Activated naive CD8-positive, alpha-beta T cell treated with anti-CD3 and anti-CD28 coated beads, Interleukin-2, amount 50 U/mL, for 24 hours (primary cell): ENCODE measurements at regions not wholly inside any gene's neighbourhood (a gene's known extent, or its start where the extent isn't known, plus 50 kb on each side); places are given as distances from the start of the nearest gene placed in this dataset.
"Not testable (repeated sequence)": the region's sequence is repeated elsewhere in the genome, so short reads cannot be mapped to it uniquely, and the experiment has no call there.

Source experiments
- ATAC-seq: fragments of 150-1000 bp; cut with Tn5 transposase; one replicate; pipeline ENCODE4 v1.10.0; 2021
- DNase-seq: peaks from one replicate; pipeline ENCODE4 v3.0.0; 2021
- H3K27ac Mint-ChIP-seq: one replicate; pipeline ENCODE4 v1.8.0; 2021; ENCODE audit warnings: mild to moderate bottlenecking, mixed read lengths
- H3K27me3 Mint-ChIP-seq: one replicate; pipeline ENCODE4 v1.8.0; 2021; ENCODE audit warnings: mixed read lengths
- H3K36me3 Mint-ChIP-seq: one replicate; pipeline ENCODE4 v1.8.0; 2021; ENCODE audit warnings: low read depth, mixed read lengths
- H3K4me1 Mint-ChIP-seq: one replicate; pipeline ENCODE4 v1.8.0; 2021; ENCODE audit warnings: mixed read lengths
- H3K4me3 Mint-ChIP-seq: one replicate; pipeline ENCODE4 v1.8.0; 2021; ENCODE audit warnings: mild to moderate bottlenecking, moderate library complexity, mixed read lengths
- H3K9me3 Mint-ChIP-seq: one replicate; pipeline ENCODE4 v1.8.0; 2021; ENCODE audit warnings: mixed read lengths

DNA sequence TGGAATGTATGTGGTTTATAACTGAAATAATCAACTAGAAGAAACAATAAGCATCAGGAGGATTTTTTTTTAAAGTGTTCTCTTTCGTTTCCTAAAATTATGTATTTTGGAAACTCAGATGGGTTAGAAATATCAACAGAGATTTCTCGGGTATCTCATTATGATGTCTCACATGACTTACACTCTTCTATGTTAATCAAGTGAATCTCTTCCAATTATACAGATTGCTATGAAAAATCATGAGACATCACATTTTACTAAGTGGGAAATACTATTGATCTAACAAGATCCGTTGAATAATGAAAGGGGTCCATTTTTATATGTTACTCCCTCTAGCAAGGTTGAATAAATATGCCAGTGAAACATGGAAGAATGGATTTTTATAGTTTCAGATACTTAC, 54.7 kb upstream of the NRIP1 start:
- Mint-ChIP-seq H3K4me3 (no peak overlapping the region), H3K27ac (no peak overlapping the region), H3K27me3 (peaks cover 2% of the 10 kb centered on the region), H3K36me3 (no peaks in the 10 kb centered on the region), H3K4me1 (no peaks in the 10 kb centered on the region), H3K9me3 (no peaks in the 10 kb centered on the region)
- no peak for ATAC-seq
- no peak for DNase-seq

DNA sequence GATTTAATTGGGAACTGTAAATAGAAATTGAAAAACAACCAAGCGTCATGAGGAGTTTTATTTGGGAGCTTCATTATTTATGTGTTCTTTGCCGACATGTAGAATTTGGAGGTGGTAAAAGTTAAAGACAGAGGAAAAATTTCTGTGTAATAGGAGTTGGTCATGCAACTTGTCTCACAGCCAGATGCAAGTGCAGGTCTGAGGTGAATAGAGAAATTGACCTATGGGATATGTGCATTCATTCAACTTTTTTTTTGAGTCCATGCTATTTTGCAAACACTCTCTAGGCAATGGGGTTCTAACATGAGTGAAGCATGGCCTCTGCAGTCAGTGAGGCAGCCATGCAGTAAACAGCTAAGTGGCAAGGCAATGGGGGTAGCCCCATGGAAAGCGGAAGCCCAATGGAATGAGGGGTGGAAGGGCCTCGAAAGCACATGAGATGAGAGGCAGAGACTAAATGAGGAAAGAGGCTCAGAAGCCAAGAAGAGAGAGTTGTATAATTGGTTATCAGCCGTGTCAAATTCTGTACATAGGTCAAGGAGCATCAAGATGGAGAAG, 56.4 kb upstream of the NRIP1 start:
- Mint-ChIP-seq H3K4me1 (no peaks in the 10 kb centered on the region), H3K9me3 (no peaks in the 10 kb centered on the region), H3K4me3 (no peak overlapping the region), H3K36me3 (no peaks in the 10 kb centered on the region), H3K27ac (no peak overlapping the region), H3K27me3 (peaks cover 2% of the 10 kb centered on the region)
- no peak for DNase-seq
- ATAC-seq = no peak

DNA sequence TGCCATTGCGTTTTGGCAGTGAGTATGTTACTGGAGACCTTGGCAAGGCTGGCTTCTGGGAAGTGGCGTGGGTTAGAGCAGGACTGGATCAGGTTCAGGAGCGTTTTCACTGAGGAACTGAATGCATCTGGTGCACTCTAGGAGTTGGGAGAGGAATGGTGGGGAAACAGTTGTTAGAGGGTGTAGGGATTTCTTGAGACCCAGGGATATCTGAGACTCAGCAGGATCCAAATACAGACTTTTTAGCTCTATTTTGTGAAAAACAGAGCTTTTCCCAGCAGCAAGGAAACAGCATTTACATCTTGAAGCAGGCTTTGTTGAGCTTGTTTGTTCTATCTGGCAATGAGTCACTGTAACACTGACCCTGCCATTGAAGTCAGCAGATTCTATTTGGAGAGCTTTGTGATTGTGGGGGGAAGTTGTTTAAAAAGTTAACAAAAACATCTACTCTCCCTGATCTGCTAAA, 56.9 kb upstream of the NRIP1 start:
- DNase-seq (no peak), ATAC-seq (no peak)
- Mint-ChIP-seq H3K27ac (no peak overlapping the region), H3K9me3 (no peaks in the 10 kb centered on the region), H3K4me3 (no peak overlapping the region), H3K4me1 (no peaks in the 10 kb centered on the region), H3K27me3 (peaks cover 2% of the 10 kb centered on the region), H3K36me3 (no peaks in the 10 kb centered on the region)

DNA sequence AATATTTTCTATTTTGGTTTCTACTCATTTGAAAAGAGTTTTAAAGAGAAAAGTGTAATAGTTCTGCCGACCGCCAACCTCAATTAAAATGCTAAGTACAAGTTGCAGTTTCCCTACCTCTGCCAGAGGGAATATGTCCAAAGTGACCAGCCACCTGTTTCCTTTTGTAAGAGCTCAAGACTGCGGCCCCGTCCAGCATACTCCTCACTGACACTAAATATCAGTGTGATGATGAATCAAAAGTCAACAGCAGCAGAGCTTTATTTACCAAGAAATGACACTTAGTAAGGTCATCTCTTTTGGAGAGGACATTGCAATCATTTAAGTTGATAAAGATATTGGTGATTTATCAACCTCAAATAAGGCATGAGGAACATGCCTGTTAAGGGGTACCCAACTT, 57.4 kb upstream of the NRIP1 start:
- Mint-ChIP-seq H3K27ac (no peak overlapping the region), H3K36me3 (no peaks in the 10 kb centered on the region), H3K27me3 (peaks cover 2% of the 10 kb centered on the region), H3K9me3 (no peaks in the 10 kb centered on the region), H3K4me1 (no peaks in the 10 kb centered on the region), H3K4me3 (no peak overlapping the region)
- ATAC-seq (no peak), DNase-seq (no peak)

DNA sequence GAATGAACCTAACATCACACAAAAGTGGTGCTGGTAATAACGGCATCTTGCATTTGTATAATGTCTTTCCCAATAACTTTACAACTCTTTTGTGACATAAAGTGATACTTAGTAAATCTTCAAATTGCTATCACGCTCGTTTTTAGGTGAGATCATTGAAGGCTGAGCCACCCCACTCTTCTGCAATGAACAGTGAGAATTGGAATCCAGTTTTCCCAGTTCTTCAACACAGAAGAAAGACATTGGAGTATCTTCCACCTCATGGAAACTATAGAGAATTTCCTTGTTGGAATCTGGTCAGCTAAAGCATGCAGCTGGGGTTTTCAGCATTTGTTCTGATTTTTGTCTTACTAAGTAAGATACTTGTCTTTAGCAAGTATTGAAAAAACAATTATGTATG, 59.9 kb upstream of the NRIP1 start:
- Mint-ChIP-seq H3K9me3 (peaks cover 7% of the 10 kb centered on the region), H3K4me3 (no peak overlapping the region), H3K27ac (no peak overlapping the region), H3K27me3 (peaks cover 2% of the 10 kb centered on the region), H3K4me1 (peaks cover 11% of the 10 kb centered on the region), H3K36me3 (peaks cover 3% of the 10 kb centered on the region)
- DNase-seq (no peak), ATAC-seq (no peak)

DNA sequence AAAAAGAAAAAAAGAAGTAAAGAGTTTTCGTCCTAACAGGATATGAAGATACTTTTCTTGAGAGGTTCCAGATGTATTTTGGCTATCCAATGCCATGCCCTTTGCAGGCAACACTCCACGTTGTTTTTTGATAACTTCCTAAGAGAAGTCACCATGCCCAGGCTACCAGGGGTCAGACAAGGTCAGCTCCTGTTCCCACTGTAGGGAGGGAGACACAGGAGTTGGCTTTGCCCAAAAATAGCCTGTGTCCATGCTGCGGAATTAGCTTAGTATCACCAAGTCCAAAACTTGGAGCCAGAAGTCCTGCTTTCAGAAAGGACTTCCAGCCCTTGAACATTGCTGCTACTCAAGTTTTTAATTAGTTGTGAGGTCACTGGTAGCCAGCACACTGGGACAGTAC, 62.1 kb upstream of the NRIP1 start:
- peaks cover 3% of the 10 kb centered on the region for H3K36me3 Mint-ChIP-seq
- no peaks in the 10 kb centered on the region for H3K27me3 Mint-ChIP-seq
- no peak overlapping the region for H3K27ac Mint-ChIP-seq
- no peak overlapping the region for H3K4me3 Mint-ChIP-seq
- no peak for DNase-seq
- ATAC-seq = no peak
- peaks cover 7% of the 10 kb centered on the region for H3K9me3 Mint-ChIP-seq
- H3K4me1 Mint-ChIP-seq = peaks cover 11% of the 10 kb centered on the region

DNA sequence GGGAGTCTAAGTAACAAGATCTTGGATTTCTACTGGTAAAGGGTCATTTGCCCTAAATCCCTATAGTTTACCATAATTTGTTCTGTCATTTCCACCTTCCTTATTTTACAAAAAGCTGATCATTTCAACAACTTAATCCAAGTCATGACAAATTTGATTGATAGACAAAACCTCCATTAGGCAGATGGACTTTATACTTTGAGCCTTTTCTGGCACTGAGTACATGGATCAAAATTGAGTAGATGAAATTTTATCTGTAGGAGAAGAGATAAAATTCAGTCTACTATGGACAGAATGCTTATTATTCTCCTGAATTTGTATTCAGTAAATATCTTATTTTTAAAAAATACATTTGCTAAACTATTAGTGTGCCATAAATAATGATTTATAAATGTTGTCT, 62.6 kb upstream of the NRIP1 start:
- DNase-seq (no peak), ATAC-seq (no peak)
- H3K36me3 Mint-ChIP-seq = peaks cover 3% of the 10 kb centered on the region
- peaks cover 7% of the 10 kb centered on the region for H3K9me3 Mint-ChIP-seq
- H3K4me1 Mint-ChIP-seq = peaks cover 11% of the 10 kb centered on the region
- no peak overlapping the region for H3K4me3 Mint-ChIP-seq
- no peaks in the 10 kb centered on the region for H3K27me3 Mint-ChIP-seq
- H3K27ac Mint-ChIP-seq = no peak overlapping the region

DNA sequence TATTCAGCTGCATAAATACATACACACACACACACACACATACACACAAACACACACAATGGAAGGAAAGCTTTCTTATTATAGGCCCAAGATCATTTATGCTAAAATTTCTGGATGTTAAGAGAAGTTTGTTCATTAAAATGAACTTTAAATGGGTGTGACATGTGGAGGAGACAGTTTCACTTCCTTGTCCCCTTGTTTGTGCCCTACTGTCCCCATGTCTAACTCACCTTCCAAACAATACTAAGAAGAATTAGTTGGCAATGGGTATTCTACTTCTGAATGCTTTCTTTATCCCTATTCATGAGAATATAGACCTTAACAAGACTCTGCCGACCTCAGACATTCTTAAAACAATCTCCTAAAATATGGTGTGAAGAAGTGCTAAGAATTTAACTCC, 63.5 kb upstream of the NRIP1 start:
- no peaks in the 10 kb centered on the region for H3K27me3 Mint-ChIP-seq
- H3K4me3 Mint-ChIP-seq = no peak overlapping the region
- ATAC-seq (no peak), DNase-seq (no peak)
- H3K9me3 Mint-ChIP-seq = peaks cover 7% of the 10 kb centered on the region
- peaks cover 11% of the 10 kb centered on the region for H3K4me1 Mint-ChIP-seq
- H3K27ac Mint-ChIP-seq = no peak overlapping the region
- peaks cover 3% of the 10 kb centered on the region for H3K36me3 Mint-ChIP-seq

DNA sequence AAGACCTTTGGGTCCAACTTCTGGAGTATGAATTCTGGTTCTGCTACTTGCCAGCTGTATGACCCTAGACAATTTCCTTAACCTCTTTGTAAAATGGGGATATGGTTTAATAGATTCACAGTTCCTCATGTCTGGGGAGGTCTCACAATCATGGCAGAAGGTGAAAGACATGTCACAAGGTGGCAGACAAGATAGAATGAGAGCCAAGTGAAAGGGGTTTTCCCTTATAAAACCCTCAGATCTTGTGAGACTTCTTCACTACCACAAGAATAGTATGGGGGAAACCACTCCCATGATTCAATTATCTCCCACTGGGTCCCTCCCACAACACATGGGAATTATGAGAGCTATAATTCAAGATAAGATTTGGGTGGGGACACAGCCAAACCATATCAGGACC, 63.9 kb upstream of the NRIP1 start:
- not testable (repeated sequence) for ATAC-seq, H3K4me3 Mint-ChIP-seq, H3K27me3 Mint-ChIP-seq, H3K9me3 Mint-ChIP-seq, H3K27ac Mint-ChIP-seq, DNase-seq, H3K36me3 Mint-ChIP-seq
- peaks cover 11% of the 10 kb centered on the region for H3K4me1 Mint-ChIP-seq

DNA sequence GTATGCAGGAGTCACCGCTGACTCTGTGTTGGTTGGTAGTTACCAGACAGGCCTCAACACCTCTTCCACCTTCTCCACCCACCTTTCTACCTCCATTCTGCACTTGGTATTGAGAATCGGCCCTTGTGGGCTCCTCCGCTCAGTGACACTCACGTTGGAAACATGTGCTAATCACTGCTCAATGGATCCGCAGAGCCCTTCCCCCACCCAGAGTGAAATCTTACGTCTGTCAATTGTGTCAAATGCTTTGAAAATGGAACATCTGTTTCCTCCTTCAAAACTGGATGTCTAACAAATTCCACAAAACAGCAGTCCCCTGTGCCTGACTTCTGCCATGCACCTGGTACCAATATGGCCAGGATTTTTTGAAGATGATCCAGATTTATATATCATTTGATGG, 65.5 kb upstream of the NRIP1 start:
- H3K36me3 Mint-ChIP-seq = peaks cover 3% of the 10 kb centered on the region
- H3K9me3 Mint-ChIP-seq = peaks cover 7% of the 10 kb centered on the region
- H3K27ac Mint-ChIP-seq = no peak overlapping the region
- H3K27me3 Mint-ChIP-seq = no peaks in the 10 kb centered on the region
- H3K4me1 Mint-ChIP-seq = peaks cover 11% of the 10 kb centered on the region
- no peak for DNase-seq
- H3K4me3 Mint-ChIP-seq = no peak overlapping the region
- no peak for ATAC-seq

DNA sequence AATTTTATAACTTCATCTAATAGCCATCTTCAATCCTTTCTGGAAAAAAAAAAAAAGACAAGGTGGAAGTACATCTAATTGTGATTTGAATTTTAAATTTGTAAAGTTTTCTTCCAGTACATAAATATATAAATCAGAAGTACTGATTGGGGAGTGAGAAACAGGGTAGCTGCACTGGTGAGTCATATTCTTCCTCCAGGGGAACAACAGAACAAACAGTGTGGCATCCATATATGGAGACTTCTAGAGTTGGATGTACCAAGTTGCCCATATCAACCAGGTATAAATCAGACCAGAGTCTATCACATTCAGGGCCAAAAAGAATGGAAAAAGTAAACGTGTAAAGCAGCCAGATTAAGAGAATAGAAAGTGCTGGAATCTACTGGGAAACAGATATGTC, 66.0 kb upstream of the NRIP1 start:
- no peak overlapping the region for H3K4me3 Mint-ChIP-seq
- H3K27ac Mint-ChIP-seq = no peak overlapping the region
- H3K36me3 Mint-ChIP-seq = peaks cover 3% of the 10 kb centered on the region
- ATAC-seq = no peak
- peaks cover 11% of the 10 kb centered on the region for H3K4me1 Mint-ChIP-seq
- no peak for DNase-seq
- peaks cover 7% of the 10 kb centered on the region for H3K9me3 Mint-ChIP-seq
- no peaks in the 10 kb centered on the region for H3K27me3 Mint-ChIP-seq

DNA sequence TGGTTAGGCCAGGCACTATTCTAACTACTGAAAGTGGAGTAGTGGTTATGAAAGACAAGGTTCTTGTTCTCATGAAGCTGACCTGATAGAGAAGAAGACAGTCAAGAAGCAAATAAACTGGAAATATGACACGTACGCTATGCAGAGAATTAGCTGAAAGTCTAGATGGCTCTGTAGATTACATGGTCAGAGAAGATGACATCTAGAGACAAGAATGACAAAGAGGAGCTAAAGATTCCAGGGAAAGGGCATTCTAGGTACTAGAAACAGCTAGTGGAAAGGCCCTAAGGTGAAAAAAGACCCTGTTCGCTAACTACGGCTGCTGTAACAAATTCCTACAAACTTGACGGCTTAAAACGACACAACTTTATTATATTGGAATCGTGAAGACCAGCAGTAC, 68.0 kb upstream of the NRIP1 start:
- ATAC-seq = no peak
- peaks cover 7% of the 10 kb centered on the region for H3K9me3 Mint-ChIP-seq
- H3K4me1 Mint-ChIP-seq = peaks cover 11% of the 10 kb centered on the region
- no peak overlapping the region for H3K4me3 Mint-ChIP-seq
- H3K36me3 Mint-ChIP-seq = peaks cover 3% of the 10 kb centered on the region
- H3K27ac Mint-ChIP-seq = no peak overlapping the region
- H3K27me3 Mint-ChIP-seq = peaks cover 3% of the 10 kb centered on the region
- no peak for DNase-seq

DNA sequence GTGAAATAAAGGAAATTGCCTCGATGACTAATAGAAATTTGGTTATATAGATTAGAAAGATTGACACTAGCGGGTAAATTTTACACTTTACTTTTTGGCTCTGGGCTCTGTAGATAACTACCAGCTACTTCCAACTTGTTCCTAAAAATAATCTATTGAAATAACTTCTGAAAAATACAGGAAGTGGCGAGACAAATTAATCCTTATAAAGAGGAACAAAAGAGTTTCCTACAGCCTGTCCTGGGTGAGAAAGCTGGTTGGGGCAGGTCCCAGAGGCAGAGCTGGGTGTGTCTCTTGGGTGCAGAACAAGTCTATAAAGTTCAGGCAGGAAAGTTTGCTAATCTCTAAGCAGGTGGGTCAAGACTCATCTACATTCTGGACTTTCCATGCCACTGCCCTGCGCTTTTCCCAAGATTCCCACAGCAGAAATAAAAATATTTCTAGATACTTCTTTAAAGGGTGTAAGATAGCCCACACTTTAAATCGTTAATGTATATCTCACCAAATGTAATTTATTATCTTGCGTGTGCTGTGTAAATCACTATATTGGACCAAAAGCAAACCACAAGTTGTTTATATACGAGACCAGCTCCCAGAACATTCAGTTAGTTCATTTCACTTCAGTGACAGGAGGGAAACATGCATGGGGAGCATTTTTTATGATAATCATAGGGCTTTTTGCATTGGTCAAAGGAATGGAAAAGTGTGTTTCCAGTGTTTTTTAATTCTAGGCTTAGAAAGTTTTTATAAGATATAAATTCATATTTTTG, 70.1 kb upstream of the NRIP1 start:
- Mint-ChIP-seq H3K4me3 (no peak overlapping the region), H3K36me3 (no peaks in the 10 kb centered on the region), H3K4me1 (no peaks in the 10 kb centered on the region), H3K27ac (no peak overlapping the region), H3K9me3 (no peaks in the 10 kb centered on the region), H3K27me3 (peaks cover 7% of the 10 kb centered on the region)
- ATAC-seq = no peak
- DNase-seq = no peak

DNA sequence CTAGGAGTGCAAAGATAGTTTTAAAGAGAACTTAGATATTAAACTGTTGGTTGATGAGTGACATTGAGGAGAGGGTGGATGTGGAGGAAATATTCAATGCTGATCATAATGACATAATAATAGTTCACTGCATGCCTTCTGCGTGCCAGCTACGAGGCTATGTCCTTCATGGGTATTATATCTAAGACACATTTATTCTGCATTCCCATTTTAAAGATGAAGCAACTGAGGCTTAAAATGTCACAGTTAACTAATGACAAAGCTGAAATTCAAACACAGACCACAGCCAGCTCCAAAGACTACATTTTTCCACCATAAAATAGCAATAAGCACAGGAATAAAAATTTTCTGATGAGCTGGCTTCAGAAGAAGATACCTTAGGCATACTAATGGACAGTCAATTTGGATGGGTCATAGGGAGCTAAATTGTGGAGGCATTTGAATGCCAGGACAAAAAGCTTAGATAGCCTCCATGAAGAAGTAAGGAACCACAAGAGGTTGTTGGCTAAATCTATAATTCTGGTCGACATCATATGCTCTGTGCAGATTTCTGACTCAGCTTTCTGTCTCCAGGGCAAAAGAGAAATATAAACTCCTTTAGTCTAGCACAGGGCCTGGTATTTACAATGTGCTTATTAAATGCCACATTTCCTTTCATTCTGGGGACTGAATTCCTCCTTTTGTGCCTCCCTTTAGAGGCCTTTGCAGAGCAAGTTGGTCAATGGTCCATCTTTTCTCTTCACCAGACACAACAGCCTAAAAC, 71.2 kb upstream of the NRIP1 start:
- Mint-ChIP-seq H3K4me3 (no peak overlapping the region), H3K36me3 (no peaks in the 10 kb centered on the region), H3K27ac (no peak overlapping the region), H3K4me1 (no peaks in the 10 kb centered on the region), H3K27me3 (peaks cover 10% of the 10 kb centered on the region), H3K9me3 (no peaks in the 10 kb centered on the region)
- DNase-seq (no peak), ATAC-seq (no peak)

DNA sequence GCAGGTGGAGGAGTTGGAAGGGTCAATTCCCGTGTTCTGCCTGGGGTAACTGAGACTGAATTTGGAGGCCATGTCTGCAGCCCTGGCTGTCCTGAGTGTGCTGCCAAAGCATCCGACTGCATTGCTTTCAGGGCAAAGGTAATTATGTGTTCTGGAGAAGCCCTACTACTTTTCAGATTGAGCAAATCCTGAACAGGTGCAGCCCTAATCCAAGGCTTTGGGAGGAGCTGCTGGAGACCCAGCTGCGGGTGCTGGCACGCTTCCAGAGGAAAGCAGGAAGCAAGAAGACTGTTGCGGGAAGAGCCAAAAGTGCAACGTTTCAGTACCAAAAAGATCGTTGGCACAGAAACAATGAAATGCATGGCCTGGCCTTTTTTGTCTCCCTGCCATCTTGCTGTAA, 73.7 kb upstream of the NRIP1 start:
- Mint-ChIP-seq H3K4me3 (no peak overlapping the region), H3K4me1 (no peaks in the 10 kb centered on the region), H3K27ac (no peak overlapping the region), H3K36me3 (no peaks in the 10 kb centered on the region), H3K9me3 (no peaks in the 10 kb centered on the region), H3K27me3 (peaks cover 10% of the 10 kb centered on the region)
- ATAC-seq (no peak), DNase-seq (no peak)
